Spleen (tissue), 11 donors: ENCODE measurements at regions not wholly inside any gene's neighbourhood (a gene's known extent, or its start where the extent isn't known, plus 50 kb on each side); places are given as distances from the start of the nearest gene placed in this dataset.
A peak's percentile ranks its signal among the peaks of the same experiment; 100 is the strongest.

Experiments used
- DNase-seq: peaks from one replicate; pipeline ENCODE4 v3.0.0-alpha.2; 2020
- H3K27ac ChIP-seq, 8 donors: fragments of 200-600 bp; sonication (generic) in 7 of 8; 1 replicate in 4 of 8; 2 replicates in 4 of 8; pipeline versions ENCODE4 v1.5.0 to v1.8.0; 2016 to 2021; ENCODE audit warnings: inconsistent platforms in 4 of 8, mild to moderate bottlenecking in 4 of 8, moderate library complexity in 1 of 8
- H3K27me3 ChIP-seq, 7 donors: fragments of 200-600 bp; sonication (generic) in 6 of 7; replicated peaks in 1 of 7; 1 replicate in 4 of 7; 2 replicates in 3 of 7; pipeline versions ENCODE4 v1.5.0 to v1.8.0; 2016 to 2021; ENCODE audit warnings: inconsistent platforms in 3 of 7, mild to moderate bottlenecking in 1 of 7
- H3K36me3 ChIP-seq, 6 donors: fragments of 200-600 bp; sonication (generic) in 5 of 6; 1 replicate in 4 of 6; 2 replicates in 2 of 6; pipeline versions ENCODE4 v1.5.0 to v1.8.0; 2016 to 2021; ENCODE audit warnings: inconsistent platforms in 2 of 6
- H3K4me1 ChIP-seq, 6 donors: fragments of 200-600 bp; sonication (generic) in 5 of 6; 1 replicate in 3 of 6; 2 replicates in 3 of 6; pipeline versions ENCODE4 v1.5.0 to v1.8.0; 2016 to 2021; ENCODE audit warnings: inconsistent platforms in 3 of 6
- H3K4me3 ChIP-seq, 8 donors: fragments of 200-600 bp; sonication (generic) in 7 of 8; 1 replicate in 4 of 8; 2 replicates in 4 of 8; pipeline versions ENCODE4 v1.5.0 to v1.8.0; 2016 to 2021; ENCODE audit warnings: inconsistent platforms in 4 of 8, mild to moderate bottlenecking in 4 of 8, moderate library complexity in 2 of 8
- H3K9me3 ChIP-seq, 8 donors: fragments of 200-600 bp; sonication (generic) in 7 of 8; 1 replicate in 4 of 8; 2 replicates in 4 of 8; pipeline versions ENCODE4 v1.5.0 to v1.8.0; 2016 to 2021; ENCODE audit warnings: inconsistent platforms in 4 of 8
- POLR2A ChIP-seq, 3 donors: fragments of 450-650 bp; IDR thresholded peaks; one replicate each; pipeline ENCODE4 v1.5.1; 2017; ENCODE audit warnings: antibody characterized with exemption in 3 of 3, mild to moderate bottlenecking in 1 of 3
- POLR2AphosphoS5 ChIP-seq, 3 donors: sonication (generic); formaldehyde crosslinking; IDR thresholded peaks; one replicate each; pipeline ENCODE4 v1.5.1; 2017; ENCODE audit warnings: antibody characterized with exemption in 3 of 3
- WGBS, 5 donors: extraction: QIAGEN DNeasy Blood & Tissue Kit in 3 of 5; methylation state at CpG; one replicate each; pipeline versions ENCODE4 v1.1.5 to v1.1.7; 2013 to 2018; 5-methylcytosine and 5-hydroxymethylcytosine counted together
- intact Hi-C: fragments of 100-400 bp; cut with DNase I; formaldehyde crosslinking; loops from one replicate; pipeline ENCODE4 v1.15.0; 2023; ENCODE audit warnings: low total_unique reads
- TF ChIP-seq, protein P1 (sequence below), 11 experiments: fragments of 200-600 bp in 7 of 11; fragments of 450-650 bp in 4 of 11; sonication (generic) in 4 of 11; IDR thresholded peaks in 8 of 11; conservative IDR thresholded peaks in 3 of 11; 1 replicate in 7 of 11; 2 replicates in 4 of 11; pipeline versions ENCODE4 v1.4.0 to v1.8.0; 2016 to 2021; ENCODE audit warnings: antibody characterized with exemption in 11 of 11, inconsistent platforms in 4 of 11, mild to moderate bottlenecking in 1 of 11
- donor health status: healthy with polysubstance abuse.
- donor health status: DM: no; HTN: no; CAD: no; lungs with moderate emphysema.
- donor health status: DM: no; HTN: no; CAD: no.
- donor health status: Bipolar disorder and iron deficiency.
- donor health status: healthy.
- donor health status: DM: no; HTN: no; CAD: no.
- donor health status: DM: yes; HTN: yes; CAD: no.

DNA sequence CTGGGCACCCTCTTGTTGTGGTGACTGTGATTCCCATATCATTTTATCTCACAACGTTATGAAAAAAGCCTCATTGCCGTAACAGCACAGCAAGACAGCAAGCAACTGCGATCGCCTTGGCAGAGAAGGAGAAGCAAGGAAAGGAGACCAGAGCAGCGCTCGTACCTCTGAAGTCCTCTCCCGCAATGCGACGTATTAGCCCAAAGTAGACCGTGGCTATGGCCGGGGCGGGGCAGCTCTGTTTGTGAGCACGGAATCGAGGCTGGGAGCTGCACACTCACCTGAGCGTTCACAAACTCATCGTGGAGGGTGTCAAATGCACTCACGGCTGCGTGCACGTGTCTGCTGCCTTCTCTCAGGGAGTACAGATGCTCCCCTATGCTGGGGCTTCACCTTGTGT lies 76.1 kb downstream of the YTHDF1 start:
- TF ChIP-seq POLR2A (IDR thresholded peaks at IDR 0.05) (no peak), POLR2AphosphoS5 (IDR thresholded peaks at IDR 0.05) (no peak)
- TF ChIP-seq, protein P1, sequence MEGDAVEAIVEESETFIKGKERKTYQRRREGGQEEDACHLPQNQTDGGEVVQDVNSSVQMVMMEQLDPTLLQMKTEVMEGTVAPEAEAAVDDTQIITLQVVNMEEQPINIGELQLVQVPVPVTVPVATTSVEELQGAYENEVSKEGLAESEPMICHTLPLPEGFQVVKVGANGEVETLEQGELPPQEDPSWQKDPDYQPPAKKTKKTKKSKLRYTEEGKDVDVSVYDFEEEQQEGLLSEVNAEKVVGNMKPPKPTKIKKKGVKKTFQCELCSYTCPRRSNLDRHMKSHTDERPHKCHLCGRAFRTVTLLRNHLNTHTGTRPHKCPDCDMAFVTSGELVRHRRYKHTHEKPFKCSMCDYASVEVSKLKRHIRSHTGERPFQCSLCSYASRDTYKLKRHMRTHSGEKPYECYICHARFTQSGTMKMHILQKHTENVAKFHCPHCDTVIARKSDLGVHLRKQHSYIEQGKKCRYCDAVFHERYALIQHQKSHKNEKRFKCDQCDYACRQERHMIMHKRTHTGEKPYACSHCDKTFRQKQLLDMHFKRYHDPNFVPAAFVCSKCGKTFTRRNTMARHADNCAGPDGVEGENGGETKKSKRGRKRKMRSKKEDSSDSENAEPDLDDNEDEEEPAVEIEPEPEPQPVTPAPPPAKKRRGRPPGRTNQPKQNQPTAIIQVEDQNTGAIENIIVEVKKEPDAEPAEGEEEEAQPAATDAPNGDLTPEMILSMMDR (IDR thresholded peaks at IDR 0.05 in 8 of 11, conservative IDR thresholded peaks at IDR 0.05 in 3 of 11): no peak
- 78 to 91% (median 85%) methylated on average over 19 of the region's 19 CpGs for WGBS, 5 donors
- intact Hi-C loops: no loop called here
- Histone ChIP-seq H3K9me3 (no peaks in the 10 kb centered on the region), H3K36me3 (no peaks in the 10 kb centered on the region), H3K4me3 (no peak overlapping the region), H3K4me1 (no peaks in the 10 kb centered on the region), H3K27ac (no peak overlapping the region), H3K27me3 (peaks cover 0 to 31% (median 0%) of the 10 kb centered on the region in 7 donors)
- peak; percentile 49 for DNase-seq

DNA sequence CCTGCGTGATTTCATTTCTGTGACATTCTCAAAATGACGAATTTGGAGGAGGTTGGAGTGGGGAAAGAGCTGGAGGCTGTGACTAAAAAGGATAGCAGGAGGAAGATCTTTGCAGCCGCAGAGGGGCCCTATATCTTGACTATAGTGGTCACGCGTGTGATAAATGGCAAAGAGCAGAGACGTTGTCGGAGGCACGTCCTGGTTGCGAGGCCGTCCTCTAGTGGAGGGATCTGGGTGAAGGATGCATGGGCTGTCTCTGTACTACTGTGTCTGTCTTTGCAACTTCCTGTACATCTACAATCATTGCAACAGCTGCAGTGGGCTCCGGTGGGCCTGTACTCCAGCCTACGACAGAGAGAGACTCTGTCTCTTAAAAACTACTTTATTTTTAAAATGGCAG lies 76.6 kb downstream of the YTHDF1 start:
- DNase-seq: peak; percentile 41
- TF ChIP-seq, protein P1 (IDR thresholded peaks at IDR 0.05 in 8 of 11, conservative IDR thresholded peaks at IDR 0.05 in 3 of 11): no peak
- no peak for TF ChIP-seq POLR2AphosphoS5 (IDR thresholded peaks at IDR 0.05)
- no peak for TF ChIP-seq POLR2A (IDR thresholded peaks at IDR 0.05)
- Histone ChIP-seq H3K9me3 (no peaks in the 10 kb centered on the region), H3K27ac (no peak overlapping the region), H3K36me3 (no peaks in the 10 kb centered on the region), H3K4me1 (no peaks in the 10 kb centered on the region), H3K27me3 (peaks cover 0 to 31% (median 0%) of the 10 kb centered on the region in 7 donors), H3K4me3 (no peak overlapping the region)
- 61 to 82% (median 69%) methylated on average over 12 of the region's 12 CpGs for WGBS, 5 donors
- intact Hi-C loops: no loop called here

DNA sequence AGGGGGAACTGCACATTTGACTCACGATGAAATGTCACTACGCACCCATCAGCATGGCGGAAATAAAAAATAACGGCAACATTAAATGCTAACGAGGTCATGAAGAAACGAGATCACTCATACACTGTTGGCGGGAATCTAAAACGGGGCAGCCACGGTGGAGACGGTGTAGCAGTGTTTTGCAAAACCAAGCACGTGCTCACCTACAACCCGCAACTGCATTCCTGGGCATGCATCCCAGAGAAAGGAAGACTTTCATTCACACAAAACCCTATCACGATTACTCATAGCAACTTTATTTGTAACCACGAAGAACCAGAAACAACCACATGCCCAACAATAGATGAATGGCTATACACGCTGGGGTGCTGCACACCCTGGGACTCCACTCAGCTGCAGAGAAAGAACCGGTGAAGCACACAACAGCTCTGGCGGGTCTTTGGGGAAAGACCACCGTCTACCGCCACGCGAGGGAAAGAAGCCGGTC lies 77.0 kb downstream of the YTHDF1 start:
- TF ChIP-seq, protein P1 (IDR thresholded peaks at IDR 0.05 in 8 of 11, conservative IDR thresholded peaks at IDR 0.05 in 3 of 11): no peak
- TF ChIP-seq POLR2AphosphoS5 (IDR thresholded peaks at IDR 0.05): no peak
- no peak for TF ChIP-seq POLR2A (IDR thresholded peaks at IDR 0.05)
- H3K27ac ChIP-seq: no peak overlapping the region
- intact Hi-C loops: no loop called here
- H3K27me3 ChIP-seq: peaks cover 0 to 31% (median 0%) of the 10 kb centered on the region in 7 donors
- DNase-seq: peak; percentile 27
- 79 to 86% (median 83%) methylated on average over 22 of the region's 22 CpGs for WGBS, 5 donors
- H3K4me3 ChIP-seq: no peak overlapping the region
- no peaks in the 10 kb centered on the region for H3K36me3 ChIP-seq
- H3K4me1 ChIP-seq: no peaks in the 10 kb centered on the region
- no peaks in the 10 kb centered on the region for H3K9me3 ChIP-seq

DNA sequence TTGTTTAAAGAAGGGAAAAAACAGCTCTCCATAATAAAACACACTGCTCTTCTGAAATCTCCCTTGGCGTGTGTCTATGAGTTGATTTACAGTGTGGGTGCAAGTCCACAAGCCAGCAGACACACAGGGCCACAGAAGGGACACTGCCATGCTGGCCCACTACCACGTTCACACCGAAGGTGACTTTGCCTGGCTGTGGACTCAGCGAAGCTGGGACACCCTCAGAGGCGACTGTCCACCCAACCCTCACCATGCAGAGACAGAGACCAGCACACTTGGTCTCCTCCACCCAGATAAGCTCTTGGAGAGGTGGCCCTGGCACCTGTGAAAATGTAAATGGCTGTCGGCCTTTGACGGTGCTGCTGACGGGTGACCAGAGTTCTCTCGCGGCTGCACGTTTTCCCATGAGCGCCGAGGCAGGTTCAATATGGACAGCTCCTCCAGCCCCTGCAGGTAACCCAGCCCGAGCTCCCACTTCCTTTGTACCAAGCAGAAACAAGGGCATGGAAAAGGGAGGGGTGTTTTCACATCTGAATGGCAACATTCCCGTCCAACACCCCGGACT lies 78.0 kb downstream of the YTHDF1 start:
- TF ChIP-seq, protein P1 (IDR thresholded peaks at IDR 0.05 in 8 of 11, conservative IDR thresholded peaks at IDR 0.05 in 3 of 11): no peak
- TF ChIP-seq POLR2A (IDR thresholded peaks at IDR 0.05) (no peak), POLR2AphosphoS5 (IDR thresholded peaks at IDR 0.05) (no peak)
- DNase-seq: peak; percentile 62
- intact Hi-C loops: no loop called here

More for the DNA sequence above, 78.0 kb downstream of the YTHDF1 start:
- no peak overlapping the region for H3K4me3 ChIP-seq
- H3K36me3 ChIP-seq: no peaks in the 10 kb centered on the region
- H3K27ac ChIP-seq: no peak overlapping the region
- no peaks in the 10 kb centered on the region for H3K4me1 ChIP-seq
- no peaks in the 10 kb centered on the region for H3K9me3 ChIP-seq
- peaks cover 0 to 38% (median 0%) of the 10 kb centered on the region in 7 donors for H3K27me3 ChIP-seq
- WGBS, 5 donors: 71 to 78% (median 74%) methylated on average over 16 of the region's 16 CpGs
